ENCODE measurements at regions not wholly inside any gene's neighbourhood (a gene's known extent, or its start where the extent isn't known, plus 50 kb on each side); places are given as distances from the start of the nearest gene placed in this dataset.

DNA sequence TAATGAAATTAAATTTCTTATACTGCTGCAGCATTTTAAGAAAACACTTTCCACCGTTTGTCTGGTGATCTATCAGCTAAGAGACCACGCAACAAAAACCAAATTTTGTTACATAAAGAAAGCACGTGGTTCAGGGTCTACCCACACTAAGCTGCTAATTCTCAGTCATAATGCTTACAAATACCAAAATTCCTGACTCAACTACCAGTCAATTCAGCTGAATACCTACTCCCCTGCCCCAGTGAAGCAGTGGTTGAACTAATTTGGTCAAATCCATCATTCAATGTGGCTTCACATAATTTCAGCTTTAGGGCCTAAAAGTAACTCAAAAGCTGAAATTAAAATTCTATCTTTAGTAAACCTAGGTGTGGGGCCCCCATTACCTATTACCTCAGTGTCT, 468.6 kb upstream of the ARID1B start:
- peaks cover 7% of the 10 kb centered on the region for H3K4me1 ChIP-seq (ENCODE audit: control insufficient read depth, low read depth, low read length)
- no peaks in the 10 kb centered on the region for H3K27me3 ChIP-seq (ENCODE audit: control insufficient read depth, insufficient read depth, low read length)
- H3K27ac ChIP-seq (ENCODE audit: low read length), result no peak overlapping the region
- no peaks in the 10 kb centered on the region for H3K9me3 ChIP-seq (ENCODE audit: control insufficient read depth, low read depth, low read length)
- no peak overlapping the region for H3K4me3 ChIP-seq (ENCODE audit: low read length)
- H3K36me3 ChIP-seq (ENCODE audit: control insufficient read depth, low read depth, low read length), result no peaks in the 10 kb centered on the region
- no peak overlapping the region for H3K9ac ChIP-seq (ENCODE audit: low read length)

DNA sequence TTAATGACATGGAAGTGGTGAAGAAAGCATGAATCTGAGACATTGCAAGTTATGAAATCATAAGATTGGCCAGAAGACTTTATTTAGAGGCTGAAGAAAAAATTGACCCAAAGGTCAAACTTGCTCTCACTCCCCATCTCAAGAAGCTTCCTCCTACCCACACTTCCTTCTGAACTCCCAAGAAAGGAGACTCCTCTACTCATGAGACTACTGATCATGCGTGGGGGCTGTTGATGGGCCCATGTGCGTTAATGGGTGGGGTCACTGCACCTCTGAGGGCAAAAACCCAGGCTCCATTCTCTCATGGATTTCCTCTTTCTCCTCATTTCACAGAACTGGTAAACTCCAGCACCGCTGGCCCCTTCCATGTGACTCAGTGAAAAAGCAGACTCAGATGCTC, 470.6 kb upstream of the ARID1B start:
- H3K4me1 ChIP-seq (ENCODE audit: control insufficient read depth, low read depth, low read length), result peaks cover 3% of the 10 kb centered on the region
- H3K27me3 ChIP-seq (ENCODE audit: control insufficient read depth, insufficient read depth, low read length), result no peaks in the 10 kb centered on the region
- H3K36me3 ChIP-seq (ENCODE audit: control insufficient read depth, low read depth, low read length), result no peaks in the 10 kb centered on the region
- no peak overlapping the region for H3K4me3 ChIP-seq (ENCODE audit: low read length)
- no peak overlapping the region for H3K9ac ChIP-seq (ENCODE audit: low read length)
- no peaks in the 10 kb centered on the region for H3K9me3 ChIP-seq (ENCODE audit: control insufficient read depth, low read depth, low read length)
- no peak overlapping the region for H3K27ac ChIP-seq (ENCODE audit: low read length)

DNA sequence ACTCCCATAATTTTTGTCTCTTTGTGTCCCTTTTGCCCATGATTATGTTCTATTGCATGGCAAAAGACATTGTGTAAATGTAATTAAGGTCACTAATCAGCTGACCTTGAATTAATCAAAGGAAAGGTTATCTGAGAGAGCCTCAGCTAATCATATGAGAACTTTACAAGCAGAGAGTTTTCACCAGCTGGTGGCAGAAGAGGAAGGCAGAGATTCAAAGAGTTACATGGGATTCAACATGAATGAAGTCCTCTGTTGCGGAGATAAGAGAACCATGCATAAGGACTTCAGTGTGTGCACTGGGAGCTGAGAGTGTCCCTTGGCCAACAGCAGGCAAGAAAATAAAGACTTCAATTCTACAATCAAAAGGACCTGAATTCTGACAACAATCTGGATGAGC, 494.1 kb upstream of the ARID1B start:
- Histone ChIP-seq H3K4me3 (ENCODE audit: low read length) (no peak overlapping the region), H3K4me1 (ENCODE audit: control insufficient read depth, low read depth, low read length) (no peaks in the 10 kb centered on the region), H3K9me3 (ENCODE audit: control insufficient read depth, low read depth, low read length) (no peaks in the 10 kb centered on the region), H3K9ac (ENCODE audit: low read length) (no peak overlapping the region), H3K27me3 (ENCODE audit: control insufficient read depth, insufficient read depth, low read length) (no peaks in the 10 kb centered on the region), H3K27ac (ENCODE audit: low read length) (no peak overlapping the region), H3K36me3 (ENCODE audit: control insufficient read depth, low read depth, low read length) (no peaks in the 10 kb centered on the region)

DNA sequence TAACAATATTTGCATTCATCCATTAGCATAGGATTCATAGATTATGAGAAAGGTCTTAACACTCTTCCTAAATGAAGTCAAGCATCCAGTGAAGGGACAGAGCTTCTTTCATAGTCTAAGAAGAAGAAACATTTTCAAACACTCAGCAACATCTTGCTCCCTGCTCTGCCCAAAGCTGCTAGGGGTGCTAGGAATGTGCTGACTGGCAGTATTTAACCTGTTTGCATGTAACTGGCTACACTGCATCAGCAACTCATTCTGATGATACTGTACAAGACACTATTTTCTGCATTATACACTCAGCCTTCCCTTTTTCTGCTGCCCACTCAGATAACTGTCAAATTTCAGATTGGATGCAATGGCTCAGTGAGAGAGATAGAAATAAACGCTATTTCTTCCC, 495.1 kb upstream of the ARID1B start:
- Histone ChIP-seq H3K4me3 (ENCODE audit: low read length) (no peak overlapping the region), H3K27me3 (ENCODE audit: control insufficient read depth, insufficient read depth, low read length) (no peaks in the 10 kb centered on the region), H3K9me3 (ENCODE audit: control insufficient read depth, low read depth, low read length) (no peaks in the 10 kb centered on the region), H3K27ac (ENCODE audit: low read length) (no peak overlapping the region), H3K36me3 (ENCODE audit: control insufficient read depth, low read depth, low read length) (no peaks in the 10 kb centered on the region), H3K4me1 (ENCODE audit: control insufficient read depth, low read depth, low read length) (no peaks in the 10 kb centered on the region), H3K9ac (ENCODE audit: low read length) (no peak overlapping the region)

DNA sequence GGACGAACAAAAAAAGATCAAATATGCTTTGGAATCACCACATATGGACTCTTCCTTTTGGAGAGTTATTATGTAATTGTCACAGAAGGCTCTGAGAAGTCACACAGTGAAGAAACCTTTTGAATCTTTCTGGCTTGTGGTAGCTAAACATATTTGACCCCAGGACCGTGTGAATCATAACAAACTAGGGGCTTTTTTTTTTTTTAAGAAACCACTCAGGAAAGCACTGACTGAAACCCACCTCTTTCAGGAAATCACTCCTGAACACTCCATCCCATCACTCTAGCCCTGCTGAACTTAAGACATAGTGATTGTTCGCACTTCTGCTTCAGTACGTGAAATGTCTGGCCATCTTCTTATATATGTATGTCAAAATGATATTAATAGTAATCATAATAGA, 495.9 kb upstream of the ARID1B start:
- H3K27ac ChIP-seq (ENCODE audit: low read length), result no peak overlapping the region

DNA sequence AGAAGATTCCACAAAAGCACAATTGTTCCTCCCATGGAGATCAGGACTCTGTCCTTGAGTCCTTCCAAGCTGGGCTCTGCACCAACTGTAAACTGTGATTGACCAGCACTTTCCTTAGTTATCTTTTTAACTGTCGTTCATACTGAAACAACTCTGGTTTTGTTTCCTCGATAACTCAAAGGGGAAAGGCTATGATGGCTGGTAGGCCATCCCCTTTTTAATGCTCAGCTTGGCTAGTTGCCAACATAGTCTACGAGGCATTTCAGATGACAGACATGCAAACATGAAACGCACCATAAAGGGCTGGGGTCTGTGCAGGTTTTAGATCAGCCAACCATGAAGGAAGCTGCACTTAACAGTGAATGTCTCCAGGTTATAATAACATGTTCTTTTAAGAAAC, 497.1 kb upstream of the ARID1B start:
- Histone ChIP-seq H3K27ac (ENCODE audit: low read length) (no peak overlapping the region), H3K9me3 (ENCODE audit: control insufficient read depth, low read depth, low read length) (no peaks in the 10 kb centered on the region), H3K27me3 (ENCODE audit: control insufficient read depth, insufficient read depth, low read length) (no peaks in the 10 kb centered on the region), H3K9ac (ENCODE audit: low read length) (no peak overlapping the region), H3K4me3 (ENCODE audit: low read length) (no peak overlapping the region), H3K36me3 (ENCODE audit: control insufficient read depth, low read depth, low read length) (no peaks in the 10 kb centered on the region), H3K4me1 (ENCODE audit: control insufficient read depth, low read depth, low read length) (no peaks in the 10 kb centered on the region)

More for the DNA sequence above, 495.9 kb upstream of the ARID1B start:
- Histone ChIP-seq H3K4me1 (ENCODE audit: control insufficient read depth, low read depth, low read length) (no peaks in the 10 kb centered on the region), H3K4me3 (ENCODE audit: low read length) (no peak overlapping the region), H3K27me3 (ENCODE audit: control insufficient read depth, insufficient read depth, low read length) (no peaks in the 10 kb centered on the region), H3K9me3 (ENCODE audit: control insufficient read depth, low read depth, low read length) (no peaks in the 10 kb centered on the region), H3K36me3 (ENCODE audit: control insufficient read depth, low read depth, low read length) (no peaks in the 10 kb centered on the region), H3K9ac (ENCODE audit: low read length) (no peak overlapping the region)

DNA sequence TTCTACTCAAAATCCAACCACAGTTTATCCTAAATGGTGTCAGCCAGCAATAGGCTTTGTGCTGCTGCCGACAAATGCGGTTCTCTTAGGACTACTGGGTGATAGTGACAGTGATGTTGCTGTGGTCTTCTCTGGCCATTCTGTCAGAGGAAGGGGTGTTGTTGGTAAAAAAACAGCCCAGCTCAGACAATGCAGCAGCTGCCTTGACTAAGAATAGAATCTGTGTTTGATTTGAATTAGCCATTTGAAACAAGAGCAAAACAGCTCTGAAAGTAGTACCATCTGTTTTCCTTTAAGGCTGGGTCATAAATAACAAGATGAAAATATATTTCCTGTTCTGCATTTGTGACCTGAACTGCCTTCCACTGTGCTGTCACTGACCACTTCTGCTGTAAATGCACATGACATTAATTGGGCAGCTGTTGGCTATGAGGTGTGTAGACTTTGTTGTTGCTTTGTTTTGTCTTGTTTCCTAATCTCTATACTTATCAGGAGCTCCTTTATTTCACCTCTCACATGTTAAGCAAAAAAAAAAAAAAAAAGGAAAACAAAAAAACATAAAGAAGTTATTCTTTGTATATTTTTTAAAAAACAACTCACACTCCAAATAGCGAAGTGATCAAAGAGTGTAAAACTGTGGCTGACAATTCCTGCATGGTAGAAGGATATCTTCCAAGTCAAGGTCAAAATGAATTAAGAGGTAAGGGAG, 497.8 kb upstream of the ARID1B start:
- H3K27me3 ChIP-seq (ENCODE audit: control insufficient read depth, insufficient read depth, low read length), result no peaks in the 10 kb centered on the region
- no peaks in the 10 kb centered on the region for H3K36me3 ChIP-seq (ENCODE audit: control insufficient read depth, low read depth, low read length)
- no peaks in the 10 kb centered on the region for H3K4me1 ChIP-seq (ENCODE audit: control insufficient read depth, low read depth, low read length)
- no peaks in the 10 kb centered on the region for H3K9me3 ChIP-seq (ENCODE audit: control insufficient read depth, low read depth, low read length)
- H3K9ac ChIP-seq (ENCODE audit: low read length), result no peak overlapping the region
- H3K27ac ChIP-seq (ENCODE audit: low read length), result no peak overlapping the region
- no peak overlapping the region for H3K4me3 ChIP-seq (ENCODE audit: low read length)

DNA sequence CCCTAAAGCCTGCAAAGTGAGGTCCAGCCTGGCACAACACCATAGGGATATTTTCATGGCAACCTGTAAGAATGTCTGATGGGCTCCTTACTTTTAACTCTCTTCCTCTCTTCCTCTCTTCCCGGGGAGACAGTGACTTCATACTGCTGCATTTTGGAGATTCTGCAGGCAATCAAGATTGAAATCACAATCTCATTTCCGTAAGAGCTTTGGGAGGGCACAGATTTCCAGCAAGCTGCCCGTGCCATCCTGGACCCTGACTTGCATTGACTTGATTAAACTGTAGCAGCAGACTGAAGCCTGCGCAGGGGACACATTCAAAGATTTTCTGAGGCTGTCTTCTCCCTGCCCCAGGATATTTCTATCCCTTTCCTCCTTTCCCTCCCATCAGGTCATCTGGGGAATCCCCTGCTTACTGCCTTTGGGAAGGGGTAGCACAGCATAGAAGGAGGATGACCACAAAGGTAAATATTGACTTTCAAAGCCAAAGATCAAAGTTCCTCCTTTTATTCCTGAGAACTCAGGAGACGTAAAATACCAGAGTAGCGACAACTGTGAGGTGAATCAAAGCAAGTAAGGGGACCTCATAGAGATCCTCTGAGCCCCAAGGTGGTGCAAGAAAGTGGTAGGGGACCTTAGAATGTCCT, 504.0 kb upstream of the ARID1B start:
- no peaks in the 10 kb centered on the region for H3K36me3 ChIP-seq (ENCODE audit: control insufficient read depth, low read depth, low read length)
- no peaks in the 10 kb centered on the region for H3K27me3 ChIP-seq (ENCODE audit: control insufficient read depth, insufficient read depth, low read length)
- no peak overlapping the region for H3K27ac ChIP-seq (ENCODE audit: low read length)
- H3K4me3 ChIP-seq (ENCODE audit: low read length), result no peak overlapping the region
- H3K9me3 ChIP-seq (ENCODE audit: control insufficient read depth, low read depth, low read length), result no peaks in the 10 kb centered on the region
- no peaks in the 10 kb centered on the region for H3K4me1 ChIP-seq (ENCODE audit: control insufficient read depth, low read depth, low read length)
- H3K9ac ChIP-seq (ENCODE audit: low read length), result no peak overlapping the region

DNA sequence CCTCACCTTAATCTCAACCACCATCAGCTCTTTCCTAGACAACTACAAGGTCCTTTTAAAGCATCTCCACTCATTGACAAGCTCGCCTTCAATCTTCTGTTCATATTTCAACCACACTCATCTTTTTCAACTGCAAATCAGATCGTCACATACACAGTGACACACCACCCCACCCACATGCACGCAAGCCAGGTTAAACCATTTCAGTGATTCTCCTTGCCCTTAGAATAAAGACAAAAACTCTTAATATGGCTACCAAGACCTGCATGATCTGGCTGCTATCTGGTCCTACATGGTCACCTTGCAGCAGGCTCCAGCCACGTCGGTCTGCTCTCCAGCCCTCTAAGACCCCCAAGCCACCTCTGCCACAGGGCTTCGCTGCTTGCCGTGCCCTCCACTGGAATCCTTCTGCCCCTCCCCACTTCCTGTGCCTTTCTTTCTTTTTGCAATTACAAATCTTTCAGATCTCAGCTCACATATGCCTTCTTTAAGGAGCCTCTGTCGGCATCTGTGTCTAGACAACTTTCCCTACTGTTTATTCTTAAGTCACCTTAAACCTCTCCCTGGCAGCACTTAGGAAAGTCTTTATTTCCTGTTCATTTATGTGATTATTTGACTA, 507.3 kb upstream of the ARID1B start:
- H3K4me1 ChIP-seq (ENCODE audit: control insufficient read depth, low read depth, low read length), result no peaks in the 10 kb centered on the region
- no peaks in the 10 kb centered on the region for H3K9me3 ChIP-seq (ENCODE audit: control insufficient read depth, low read depth, low read length)
- no peaks in the 10 kb centered on the region for H3K36me3 ChIP-seq (ENCODE audit: control insufficient read depth, low read depth, low read length)
- no peak overlapping the region for H3K27ac ChIP-seq (ENCODE audit: low read length)
- no peaks in the 10 kb centered on the region for H3K27me3 ChIP-seq (ENCODE audit: control insufficient read depth, insufficient read depth, low read length)
- H3K4me3 ChIP-seq (ENCODE audit: low read length), result no peak overlapping the region
- no peak overlapping the region for H3K9ac ChIP-seq (ENCODE audit: low read length)

DNA sequence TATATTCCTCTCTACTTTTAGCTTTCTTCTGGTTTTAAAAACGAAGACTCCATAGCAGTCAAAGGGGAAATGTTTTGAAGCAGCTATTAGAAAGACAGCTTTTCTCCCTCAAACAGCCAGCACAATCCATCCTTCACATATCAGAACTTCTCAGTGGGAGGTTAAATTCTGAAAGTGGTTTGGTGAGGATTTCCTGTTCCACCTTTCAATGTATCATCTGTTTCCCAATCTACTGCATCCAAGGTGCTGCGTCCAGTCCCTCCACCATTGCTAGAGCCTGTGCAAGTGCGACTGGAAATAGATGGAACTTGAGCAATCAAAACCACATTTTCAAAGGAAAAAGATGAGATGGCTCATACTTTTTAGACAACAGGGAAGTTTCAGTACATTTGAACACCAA, 508.3 kb upstream of the ARID1B start:
- no peak overlapping the region for H3K4me3 ChIP-seq (ENCODE audit: low read length)
- H3K9ac ChIP-seq (ENCODE audit: low read length), result no peak overlapping the region

DNA sequence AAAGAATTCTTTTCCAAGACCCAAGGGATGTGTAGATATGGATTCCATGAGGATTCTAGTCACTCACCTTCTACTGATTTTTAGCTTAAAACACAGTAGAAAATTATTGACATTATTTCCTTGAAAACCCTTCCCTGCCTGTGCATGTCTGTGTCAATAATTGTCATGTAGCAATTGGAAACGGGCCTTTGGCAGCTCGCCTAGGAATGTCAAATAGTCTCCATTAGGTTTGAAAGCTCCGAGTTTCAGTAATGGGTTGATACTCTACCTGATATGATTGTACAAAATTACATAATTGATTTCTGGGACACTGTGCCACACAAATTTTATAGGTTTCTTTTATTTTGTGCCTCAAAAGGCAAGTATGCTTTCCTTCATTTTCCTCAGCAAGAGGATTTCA, 515.2 kb upstream of the ARID1B start:
- H3K27ac ChIP-seq (ENCODE audit: low read length), result no peak overlapping the region
- no peak overlapping the region for H3K9ac ChIP-seq (ENCODE audit: low read length)
- no peaks in the 10 kb centered on the region for H3K4me1 ChIP-seq (ENCODE audit: control insufficient read depth, low read depth, low read length)
- H3K9me3 ChIP-seq (ENCODE audit: control insufficient read depth, low read depth, low read length), result no peaks in the 10 kb centered on the region
- no peak overlapping the region for H3K4me3 ChIP-seq (ENCODE audit: low read length)
- no peaks in the 10 kb centered on the region for H3K27me3 ChIP-seq (ENCODE audit: control insufficient read depth, insufficient read depth, low read length)
- H3K36me3 ChIP-seq (ENCODE audit: control insufficient read depth, low read depth, low read length), result no peaks in the 10 kb centered on the region

More for the DNA sequence above, 508.3 kb upstream of the ARID1B start:
- no peaks in the 10 kb centered on the region for H3K36me3 ChIP-seq (ENCODE audit: control insufficient read depth, low read depth, low read length)
- H3K27me3 ChIP-seq (ENCODE audit: control insufficient read depth, insufficient read depth, low read length), result no peaks in the 10 kb centered on the region
- H3K27ac ChIP-seq (ENCODE audit: low read length), result no peak overlapping the region
- H3K9me3 ChIP-seq (ENCODE audit: control insufficient read depth, low read depth, low read length), result no peaks in the 10 kb centered on the region
- no peaks in the 10 kb centered on the region for H3K4me1 ChIP-seq (ENCODE audit: control insufficient read depth, low read depth, low read length)

DNA sequence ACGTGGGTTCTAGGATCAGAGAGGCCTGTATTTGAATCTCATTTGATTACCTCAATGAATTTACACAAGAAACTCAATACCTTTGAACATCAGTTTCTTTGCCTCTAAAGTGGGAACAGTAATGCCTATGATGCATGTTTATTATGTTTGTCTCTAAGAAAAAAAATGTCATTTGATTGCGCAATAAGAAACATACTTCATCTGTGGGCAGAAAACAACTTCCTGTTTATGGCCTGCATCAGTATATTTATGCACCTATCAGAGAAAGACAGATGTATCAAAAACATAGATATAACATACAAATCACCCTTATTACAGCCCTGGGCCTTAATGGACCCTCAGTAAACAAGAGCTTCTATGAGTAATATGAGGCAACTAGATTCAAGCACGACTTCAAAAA, 516.4 kb upstream of the ARID1B start:
- no peaks in the 10 kb centered on the region for H3K4me1 ChIP-seq (ENCODE audit: control insufficient read depth, low read depth, low read length)
- no peaks in the 10 kb centered on the region for H3K27me3 ChIP-seq (ENCODE audit: control insufficient read depth, insufficient read depth, low read length)
- no peak overlapping the region for H3K27ac ChIP-seq (ENCODE audit: low read length)
- no peak overlapping the region for H3K9ac ChIP-seq (ENCODE audit: low read length)
- H3K36me3 ChIP-seq (ENCODE audit: control insufficient read depth, low read depth, low read length), result no peaks in the 10 kb centered on the region
- no peaks in the 10 kb centered on the region for H3K9me3 ChIP-seq (ENCODE audit: control insufficient read depth, low read depth, low read length)
- no peak overlapping the region for H3K4me3 ChIP-seq (ENCODE audit: low read length)

All from iPS-18a (cell line).